NCI-H1048 (cell line): ENCODE measurements at regions not wholly inside any gene's neighbourhood (a gene's known extent, or its start where the extent isn't known, plus 50 kb on each side); places are given as distances from the start of the nearest gene placed in this dataset.
"Not testable (repeated sequence)": the region's sequence is repeated elsewhere in the genome, so short reads cannot be mapped to it uniquely, and the experiment has no call there.

Source experiments
- DNase-seq: peaks from one replicate; lab custom pipeline; 2025; lab: John Stamatoyannopoulos, UW

GRCh38 chr4:43435291-43435690, 542.8 kb downstream of the GRXCR1 start:
- no peak for DNase-seq

- DNase-seq = no peak
Observed at GRCh38 chr4:43452948-43453347, 560.4 kb downstream of the GRXCR1 start.

GRCh38 chr4:43456383-43456782, 563.9 kb downstream of the GRXCR1 start:
- DNase-seq = no peak

GRCh38 chr4:43457866-43458265, 565.4 kb downstream of the GRXCR1 start:
- no peak for DNase-seq

- no peak for DNase-seq
Observed at GRCh38 chr4:43458293-43458692, 565.8 kb downstream of the GRXCR1 start.

- no peak for DNase-seq
Observed at GRCh38 chr4:43471950-43472349, 579.4 kb downstream of the GRXCR1 start.

GRCh38 chr4:43481526-43481925, 589.0 kb downstream of the GRXCR1 start:
- no peak for DNase-seq

- DNase-seq = no peak
Observed at GRCh38 chr4:43485196-43485595, 592.7 kb downstream of the GRXCR1 start.

GRCh38 chr4:43496188-43496587, 603.7 kb downstream of the GRXCR1 start:
- DNase-seq = no peak

GRCh38 chr4:43496602-43497001, 604.1 kb downstream of the GRXCR1 start:
- no peak for DNase-seq

GRCh38 chr4:43505823-43506222, 613.3 kb downstream of the GRXCR1 start:
- not testable (repeated sequence) for DNase-seq

GRCh38 chr4:43512253-43512652, 619.7 kb downstream of the GRXCR1 start:
- no peak for DNase-seq

GRCh38 chr4:43525646-43526045, 633.1 kb downstream of the GRXCR1 start:
- DNase-seq = no peak

GRCh38 chr4:43547561-43547960, 655.0 kb downstream of the GRXCR1 start:
- no peak for DNase-seq

GRCh38 chr4:43550981-43551627, 658.6 kb downstream of the GRXCR1 start:
- DNase-seq = no peak

GRCh38 chr4:43556262-43556661, 663.7 kb downstream of the GRXCR1 start:
- no peak for DNase-seq

- no peak for DNase-seq
Observed at GRCh38 chr4:43560047-43560446, 667.5 kb downstream of the GRXCR1 start.

- no peak for DNase-seq
Observed at GRCh38 chr4:43564107-43564506, 671.6 kb downstream of the GRXCR1 start.

GRCh38 chr4:43564591-43564990, 672.1 kb downstream of the GRXCR1 start:
- no peak for DNase-seq

GRCh38 chr4:43567644-43568043, 675.1 kb downstream of the GRXCR1 start:
- no peak for DNase-seq

GRCh38 chr4:43586813-43587212, 694.3 kb downstream of the GRXCR1 start:
- no peak for DNase-seq

GRCh38 chr4:43587758-43588157, 695.2 kb downstream of the GRXCR1 start:
- DNase-seq = no peak

- DNase-seq = no peak
Observed at GRCh38 chr4:43607400-43607799, 714.9 kb downstream of the GRXCR1 start.

GRCh38 chr4:43607827-43608461, 715.4 kb downstream of the GRXCR1 start:
- no peak for DNase-seq
